ENCODE measurements at regions not wholly inside any gene's neighbourhood (a gene's known extent, or its start where the extent isn't known, plus 50 kb on each side); places are given as distances from the start of the nearest gene placed in this dataset.

GRCh38 chr20:58596244-58596643, 54.8 kb upstream of the STX16 start:
- intact Hi-C loops (cut with DNase I; ENCODE audit: low total_unique reads) = no loop called here
- no peak for DNase-seq (ENCODE audit: low spot score in 2 of 2)

GRCh38 chr20:58595167-58595566, 55.9 kb upstream of the STX16 start:
- no peak overlapping the region for H3K27ac ChIP-seq
- H3K9me3 ChIP-seq = no peaks in the 10 kb centered on the region
- TF ChIP-seq CTCF (IDR thresholded peaks at IDR 0.05) (no peak), POLR2AphosphoS5 (IDR thresholded peaks at IDR 0.05) (no peak), POLR2A (IDR thresholded peaks at IDR 0.05) (no peak)

More at GRCh38 chr20:58596244-58596643, 54.8 kb upstream of the STX16 start:
- TF ChIP-seq CTCF (IDR thresholded peaks at IDR 0.05) (no peak), POLR2AphosphoS5 (IDR thresholded peaks at IDR 0.05) (no peak), POLR2A (IDR thresholded peaks at IDR 0.05) (no peak)
- H3K27ac ChIP-seq = no peak overlapping the region
- H3K36me3 ChIP-seq = no peaks in the 10 kb centered on the region
- no peaks in the 10 kb centered on the region for H3K9me3 ChIP-seq
- H3K4me1 ChIP-seq = no peaks in the 10 kb centered on the region
- H3K27me3 ChIP-seq = no peaks in the 10 kb centered on the region
- no peak overlapping the region for H3K4me3 ChIP-seq

GRCh38 chr20:58593880-58594638, 57.0 kb upstream of the STX16 start:
- Histone ChIP-seq H3K4me1 (no peaks in the 10 kb centered on the region), H3K9me3 (no peaks in the 10 kb centered on the region), H3K36me3 (no peaks in the 10 kb centered on the region), H3K4me3 (no peak overlapping the region), H3K27ac (no peak overlapping the region), H3K27me3 (no peaks in the 10 kb centered on the region)
- DNase-seq (ENCODE audit: low spot score in 2 of 2) = no peak
- intact Hi-C loops (cut with DNase I; ENCODE audit: low total_unique reads) = no loop called here
- TF ChIP-seq POLR2AphosphoS5 (IDR thresholded peaks at IDR 0.05) (no peak), POLR2A (IDR thresholded peaks at IDR 0.05) (no peak), CTCF (IDR thresholded peaks at IDR 0.05) (no peak)

More at GRCh38 chr20:58595167-58595566, 55.9 kb upstream of the STX16 start:
- DNase-seq (ENCODE audit: low spot score in 2 of 2) = no peak
- no peaks in the 10 kb centered on the region for H3K36me3 ChIP-seq
- no peaks in the 10 kb centered on the region for H3K4me1 ChIP-seq
- H3K27me3 ChIP-seq = no peaks in the 10 kb centered on the region
- intact Hi-C loops (cut with DNase I; ENCODE audit: low total_unique reads) = no loop called here
- H3K4me3 ChIP-seq = no peak overlapping the region

- Histone ChIP-seq H3K4me1 (no peaks in the 10 kb centered on the region), H3K36me3 (no peaks in the 10 kb centered on the region), H3K27ac (no peak overlapping the region), H3K9me3 (no peaks in the 10 kb centered on the region), H3K4me3 (no peak overlapping the region), H3K27me3 (no peaks in the 10 kb centered on the region)
- intact Hi-C loops (cut with DNase I; ENCODE audit: low total_unique reads) = no loop called here
- no peak for DNase-seq (ENCODE audit: low spot score in 2 of 2)
- TF ChIP-seq POLR2AphosphoS5 (IDR thresholded peaks at IDR 0.05) (no peak), CTCF (IDR thresholded peaks at IDR 0.05) (no peak), POLR2A (IDR thresholded peaks at IDR 0.05) (no peak)
Observed at GRCh38 chr20:58592076-58592695, 58.9 kb upstream of the STX16 start.
